GM12891 (cell line): ENCODE measurements at regions not wholly inside any gene's neighbourhood (a gene's known extent, or its start where the extent isn't known, plus 50 kb on each side); places are given as distances from the start of the nearest gene placed in this dataset.

ENCODE experiments used
- PAX5 ChIP-seq: IDR thresholded peaks from 2 replicates; pipeline ENCODE4 v1.6.1; 2011; ENCODE audit warnings: low read length, moderate library complexity, mild to moderate bottlenecking; ENCODE audit not compliant: insufficient read depth, severe bottlenecking
- POLR2A ChIP-seq: IDR thresholded peaks from 2 replicates; pipeline ENCODE4 v1.6.1; 2011; ENCODE audit warnings: low read depth, low read length, control low read depth
- POLR2AphosphoS5 ChIP-seq: IDR thresholded peaks from 2 replicates; pipeline ENCODE4 v1.6.1; 2011; ENCODE audit warnings: low read depth, low read length, control low read depth
- POU2F2 ChIP-seq: IDR thresholded peaks from 2 replicates; pipeline ENCODE4 v1.6.1; 2011; ENCODE audit warnings: low read depth, mild to moderate bottlenecking, control low read depth, low read length, moderate library complexity
- SPI1 ChIP-seq: IDR thresholded peaks from 2 replicates; pipeline ENCODE4 v1.6.1; 2011; ENCODE audit warnings: low read depth, low read length, control low read depth
- TAF1 ChIP-seq: IDR thresholded peaks from 2 replicates; pipeline ENCODE4 v1.6.1; 2011; ENCODE audit warnings: low read depth, low read length, control low read depth

DNA sequence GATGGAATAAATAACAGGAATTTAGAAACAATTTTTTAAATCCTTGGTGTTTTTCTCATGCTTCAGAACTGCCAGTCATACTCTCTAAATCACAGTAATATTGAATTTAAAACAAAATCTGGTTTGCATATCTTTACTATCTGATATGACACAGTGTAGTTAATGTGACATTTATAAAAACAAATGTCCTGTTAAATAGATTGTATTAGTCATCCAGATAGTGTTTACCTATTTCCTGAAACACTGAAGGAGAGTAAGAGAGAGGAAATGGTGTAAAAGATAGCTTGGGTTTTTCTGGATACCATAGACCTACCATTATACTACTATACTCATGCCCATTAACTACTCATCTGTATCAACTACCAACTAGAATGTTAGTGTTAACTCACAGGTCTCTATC is 292.3 kb downstream of the MAN2A1 start:
- TF ChIP-seq POLR2A (no peak), POLR2AphosphoS5 (no peak), TAF1 (no peak), PAX5 (no peak), SPI1 (no peak), POU2F2 (no peak)
